H9 (cell line): ENCODE measurements at regions not wholly inside any gene's neighbourhood (a gene's known extent, or its start where the extent isn't known, plus 50 kb on each side); places are given as distances from the start of the nearest gene placed in this dataset.

Experiments used
- DNase-seq: peaks from one replicate; pipeline ENCODE4 v3.0.0-alpha.2; 2017
- H2AFZ ChIP-seq: one replicate; pipeline ENCODE4 v1.6.1; 2013; ENCODE audit warnings: mild to moderate bottlenecking, low read length, control low read depth, moderate library complexity
- H2AK5ac ChIP-seq: 2 replicates; pipeline ENCODE4 v1.6.1; 2013; ENCODE audit warnings: low read length, control low read depth, mixed read lengths; ENCODE audit not compliant: insufficient read length
- H2BK120ac ChIP-seq: one replicate; pipeline ENCODE4 v1.6.1; 2013; ENCODE audit warnings: low read depth, mild to moderate bottlenecking, low read length, control low read depth, inconsistent platforms; ENCODE audit not compliant: poor library complexity, severe bottlenecking
- H2BK12ac ChIP-seq: 2 replicates; pipeline ENCODE4 v1.6.1; 2013; ENCODE audit warnings: low read length, control low read depth, mixed read lengths, low read depth; ENCODE audit not compliant: insufficient read length
- H2BK15ac ChIP-seq: 2 replicates; pipeline ENCODE4 v1.6.1; 2013; ENCODE audit warnings: low read depth, low read length, control low read depth
- H2BK20ac ChIP-seq: one replicate; pipeline ENCODE4 v1.6.1; 2013; ENCODE audit warnings: low read depth, mild to moderate bottlenecking, low read length, control low read depth, inconsistent platforms; ENCODE audit not compliant: poor library complexity, severe bottlenecking
- H2BK5ac ChIP-seq: 2 replicates; pipeline ENCODE4 v1.6.1; 2013; ENCODE audit warnings: low read length, control low read depth, mixed read lengths; ENCODE audit not compliant: insufficient read length
- H3K14ac ChIP-seq: 2 replicates; pipeline ENCODE4 v1.6.1; 2013; ENCODE audit warnings: low read length, control low read depth; ENCODE audit not compliant: insufficient read depth
- H3K18ac ChIP-seq: 2 replicates; pipeline ENCODE4 v1.6.1; 2013; ENCODE audit warnings: low read depth, mild to moderate bottlenecking, mixed read lengths, low read length, control low read depth; ENCODE audit not compliant: insufficient read length
- H3K23ac ChIP-seq: 2 replicates; pipeline ENCODE4 v1.6.1; 2013; ENCODE audit warnings: low read length, control low read depth, mixed read lengths, low read depth; ENCODE audit not compliant: insufficient read length
- H3K23me2 ChIP-seq: 2 replicates; pipeline ENCODE4 v1.6.1; 2013; ENCODE audit warnings: low read depth, mild to moderate bottlenecking, mixed read lengths, low read length, control low read depth; ENCODE audit not compliant: insufficient read length, poor library complexity, severe bottlenecking
- H3K27ac ChIP-seq: 2 replicates; pipeline ENCODE4 v1.5.1; 2013; ENCODE audit warnings: low read length, control low read depth, mixed read lengths, low read depth; ENCODE audit not compliant: insufficient read length
- H3K27me3 ChIP-seq: 2 replicates; pipeline ENCODE4 v1.6.1; 2013; ENCODE audit warnings: low read length, control low read depth, inconsistent platforms; ENCODE audit not compliant: insufficient read depth
- H3K4ac ChIP-seq: 2 replicates; pipeline ENCODE4 v1.6.1; 2013; ENCODE audit warnings: low read depth, mild to moderate bottlenecking, control low read depth, inconsistent platforms, low read length, moderate library complexity
- H3K4me1 ChIP-seq: 2 replicates; pipeline ENCODE4 v1.6.1; 2013; ENCODE audit warnings: low read length, control low read depth, inconsistent platforms; ENCODE audit not compliant: insufficient read depth
- H3K4me2 ChIP-seq: 2 replicates; pipeline ENCODE4 v1.6.1; 2013; ENCODE audit warnings: low read length, control low read depth, mixed read lengths; ENCODE audit not compliant: insufficient read length, insufficient read depth
- H3K56ac ChIP-seq: 2 replicates; pipeline ENCODE4 v1.6.1; 2013; ENCODE audit warnings: low read depth, mild to moderate bottlenecking, mixed read lengths, low read length, control low read depth; ENCODE audit not compliant: insufficient read length
- H3K79me1 ChIP-seq: 2 replicates; pipeline ENCODE4 v1.6.1; 2013; ENCODE audit warnings: low read depth, mild to moderate bottlenecking, moderate library complexity, low read length, control low read depth, inconsistent platforms; ENCODE audit not compliant: insufficient read depth, poor library complexity, severe bottlenecking
- H3K79me2 ChIP-seq: 2 replicates; pipeline ENCODE4 v1.6.1; 2013; ENCODE audit warnings: low read length, control low read depth, inconsistent platforms; ENCODE audit not compliant: insufficient read depth
- H3K9ac ChIP-seq: 2 replicates; pipeline ENCODE4 v1.6.1; 2013; ENCODE audit warnings: low read length, control low read depth, mixed read lengths; ENCODE audit not compliant: insufficient read length; ENCODE audit errors: extremely low read depth
- H3K9me3 ChIP-seq: one replicate; pipeline ENCODE4 v1.6.1; 2013; ENCODE audit warnings: low read depth, low read length, inconsistent platforms; ENCODE audit not compliant: control insufficient read depth
- H3T11ph ChIP-seq: one replicate; pipeline ENCODE4 v1.6.1; 2013; ENCODE audit warnings: mild to moderate bottlenecking, low read length, control low read depth, inconsistent platforms
- H4K20me1 ChIP-seq: one replicate; pipeline ENCODE4 v1.6.1; 2013; ENCODE audit not compliant: control insufficient read depth, insufficient read length, insufficient read depth
- H4K5ac ChIP-seq: 2 replicates; pipeline ENCODE4 v1.6.1; 2013; ENCODE audit warnings: low read depth, mild to moderate bottlenecking, mixed read lengths, low read length, control low read depth; ENCODE audit not compliant: insufficient read length
- H4K8ac ChIP-seq: replicated peaks from 2 replicates; pipeline ENCODE4 v1.6.1; 2013; ENCODE audit warnings: low read length, control low read depth, mixed read lengths, low read depth; ENCODE audit not compliant: insufficient read length
- H4K91ac ChIP-seq: 2 replicates; pipeline ENCODE4 v1.6.1; 2013; ENCODE audit warnings: low read depth, mild to moderate bottlenecking, moderate library complexity, mixed read lengths, low read length, control low read depth; ENCODE audit not compliant: insufficient read length
- H3K27ac Mint-ChIP-seq, 3 experiments: 2 replicates in 2 of 3; 3 replicates in 1 of 3; pipeline ENCODE4 v1.8.0; 2020 to 2021; ENCODE audit warnings: mixed read lengths in 3 of 3, mild to moderate bottlenecking in 1 of 3, moderate library complexity in 1 of 3
- H3K27me3 Mint-ChIP-seq: 2 replicates; pipeline ENCODE4 v1.8.0; 2021; ENCODE audit warnings: low read depth, mild to moderate bottlenecking, moderate library complexity, mixed read lengths
- H3K36me3 Mint-ChIP-seq, 3 experiments: 2 replicates in 2 of 3; 3 replicates in 1 of 3; pipeline ENCODE4 v1.8.0; 2020 to 2021; ENCODE audit warnings: low read depth in 3 of 3, mixed read lengths in 3 of 3; ENCODE audit not compliant: insufficient read depth in 1 of 3
- H3K4me1 Mint-ChIP-seq, 2 experiments: 2 replicates each; pipeline ENCODE4 v1.8.0; 2020; ENCODE audit warnings: mixed read lengths in 2 of 2
- H3K4me3 Mint-ChIP-seq, 2 experiments: 2 replicates in 1 of 2; 3 replicates in 1 of 2; pipeline ENCODE4 v1.8.0; 2020 to 2021; ENCODE audit warnings: mild to moderate bottlenecking in 2 of 2, mixed read lengths in 2 of 2, moderate library complexity in 1 of 2
- H3K9me3 Mint-ChIP-seq, 2 experiments: 2 replicates in 1 of 2; 3 replicates in 1 of 2; pipeline ENCODE4 v1.8.0; 2020; ENCODE audit warnings: mild to moderate bottlenecking in 2 of 2, mixed read lengths in 2 of 2, moderate library complexity in 1 of 2
- WGBS: extraction: QIAGEN DNeasy Blood & Tissue Kit; methylation state at CpG from one replicate; pipeline ENCODE4 v1.1.7; 2013; ENCODE audit warnings: missing lambda C conversion rate, low lambda C conversion rate, mixed read lengths; ENCODE audit not compliant: insufficient read length; ENCODE audit errors: extremely low coverage; 5-methylcytosine and 5-hydroxymethylcytosine counted together
- TF ChIP-seq, protein P1 (sequence below): fragments of 200-600 bp; sonication (generic); conservative IDR thresholded peaks from 3 replicates; pipeline ENCODE4 v1.8.0; 2021; ENCODE audit warnings: antibody characterized with exemption, mild to moderate bottlenecking

DNA sequence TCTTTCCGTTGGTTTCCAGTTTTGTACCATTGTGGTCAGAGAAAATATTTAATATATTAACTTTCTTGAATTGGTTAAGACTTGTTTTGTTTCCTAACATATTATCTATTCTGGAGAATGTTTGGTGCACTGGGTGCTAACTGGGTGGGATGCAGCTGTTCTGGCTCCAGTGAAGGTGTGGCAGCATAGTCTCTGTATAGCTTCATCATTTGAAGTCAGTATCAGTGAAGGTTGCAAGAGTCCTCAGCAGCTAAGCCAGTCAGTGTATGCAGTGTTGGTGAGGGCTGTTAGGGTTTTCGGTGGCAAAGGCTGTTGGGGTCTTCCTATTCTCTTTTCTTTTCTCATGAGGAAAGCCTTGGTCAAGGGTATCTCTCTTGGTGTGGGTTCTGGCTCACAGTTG is 698.7 kb upstream of the ADGRL4 start:
- no CpG with 5 or more reads among the region's 2 CpGs for WGBS
- Histone ChIP-seq H3K9ac (no peak overlapping the region), H3K4ac (no peak overlapping the region), H3K23ac (no peak overlapping the region), H2BK5ac (no peak overlapping the region), H2BK12ac (no peak overlapping the region), H4K20me1 (no peaks in the 10 kb centered on the region), H3K79me1 (no peaks in the 10 kb centered on the region), H3K27ac (no peak overlapping the region), H3K4me1 (no peaks in the 10 kb centered on the region), H3K27me3 (no peaks in the 10 kb centered on the region), H2BK15ac (no peak overlapping the region), H4K8ac (no peak overlapping the region), H3K18ac (no peak overlapping the region), H3K9me3 (no peaks in the 10 kb centered on the region), H3K4me2 (no peak overlapping the region), H4K91ac (no peak overlapping the region), H3K56ac (no peak overlapping the region), H2AFZ (no peak overlapping the region), H2AK5ac (no peak overlapping the region), H3K14ac (no peak overlapping the region), H3K79me2 (no peaks in the 10 kb centered on the region), H2BK120ac (no peak overlapping the region), H3K23me2 (no peaks in the 10 kb centered on the region), H4K5ac (no peak overlapping the region), H3T11ph (no peak overlapping the region), H2BK20ac (no peak overlapping the region)
- Mint-ChIP-seq H3K9me3 (peaks cover 5 to 10% of the 10 kb centered on the region in 2 experiments; a peak in 3 of 5 replicates), H3K4me3 (no peak overlapping the region), H3K4me1 (peaks cover 12 to 17% of the 10 kb centered on the region in 2 experiments), H3K36me3 (peaks cover 0 to 8% (median 7%) of the 10 kb centered on the region in 3 experiments; a peak in 6 of 7 replicates), H3K27ac (no peak overlapping the region), H3K27me3 (no peaks in the 10 kb centered on the region)
- DNase-seq: no peak
- TF ChIP-seq, protein P1, sequence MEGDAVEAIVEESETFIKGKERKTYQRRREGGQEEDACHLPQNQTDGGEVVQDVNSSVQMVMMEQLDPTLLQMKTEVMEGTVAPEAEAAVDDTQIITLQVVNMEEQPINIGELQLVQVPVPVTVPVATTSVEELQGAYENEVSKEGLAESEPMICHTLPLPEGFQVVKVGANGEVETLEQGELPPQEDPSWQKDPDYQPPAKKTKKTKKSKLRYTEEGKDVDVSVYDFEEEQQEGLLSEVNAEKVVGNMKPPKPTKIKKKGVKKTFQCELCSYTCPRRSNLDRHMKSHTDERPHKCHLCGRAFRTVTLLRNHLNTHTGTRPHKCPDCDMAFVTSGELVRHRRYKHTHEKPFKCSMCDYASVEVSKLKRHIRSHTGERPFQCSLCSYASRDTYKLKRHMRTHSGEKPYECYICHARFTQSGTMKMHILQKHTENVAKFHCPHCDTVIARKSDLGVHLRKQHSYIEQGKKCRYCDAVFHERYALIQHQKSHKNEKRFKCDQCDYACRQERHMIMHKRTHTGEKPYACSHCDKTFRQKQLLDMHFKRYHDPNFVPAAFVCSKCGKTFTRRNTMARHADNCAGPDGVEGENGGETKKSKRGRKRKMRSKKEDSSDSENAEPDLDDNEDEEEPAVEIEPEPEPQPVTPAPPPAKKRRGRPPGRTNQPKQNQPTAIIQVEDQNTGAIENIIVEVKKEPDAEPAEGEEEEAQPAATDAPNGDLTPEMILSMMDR: no peak
